Panc1 (cell line): ENCODE measurements at regions not wholly inside any gene's neighbourhood (a gene's known extent, or its start where the extent isn't known, plus 50 kb on each side); places are given as distances from the start of the nearest gene placed in this dataset.

Experiments
- ATAC-seq: fragments of 200-7000 bp; cut with Tn5 transposase; 2 replicates; pipeline ENCODE4 v1.9.1; 2020; ENCODE audit warnings: mild to moderate bottlenecking, moderate library complexity
- BruUV-seq: library from RNA; stranded (reverse); fragments of 400-500 nt; replicated peaks from 2 replicates; lab custom pipeline; 2021; lab: Mats Ljungman, UMichigan
- CTCF ChIA-PET: fragments of 300-600 bp; sonication (Branson Sonifier 250); formaldehyde crosslinking; loops from one replicate; lab custom pipeline; 2022; ENCODE audit warnings: antibody characterized with exemption; lab: Charles Lee
- POLR2A ChIA-PET: fragments of 300-600 bp; sonication (Branson Sonifier 250); formaldehyde crosslinking; loops from one replicate; lab custom pipeline; 2022; ENCODE audit warnings: antibody characterized with exemption; lab: Charles Lee
- DNase-seq: peaks from one replicate; pipeline ENCODE4 v3.0.0-alpha.2; 2010; ENCODE audit warnings: low read depth, low spot score
- H3K27ac ChIP-seq: 2 replicates; pipeline ENCODE4 v1.5.1; 2011; ENCODE audit warnings: mild to moderate bottlenecking, low read length, inconsistent platforms
- H3K27me3 ChIP-seq: fragments of 200-500 bp; sonication (Bioruptor generic); 2 replicates; pipeline ENCODE4 v1.6.0; 2014; ENCODE audit warnings: low read length, inconsistent platforms; ENCODE audit not compliant: control insufficient read depth, insufficient read depth
- H3K36me3 ChIP-seq: fragments of 200-500 bp; sonication (Bioruptor generic); 2 replicates; pipeline ENCODE4 v1.5.1; 2014; ENCODE audit warnings: inconsistent platforms, mild to moderate bottlenecking, low read length, moderate library complexity; ENCODE audit not compliant: control insufficient read depth, insufficient read depth
- H3K4me1 ChIP-seq: 2 replicates; pipeline ENCODE4 v1.5.1; 2011; ENCODE audit warnings: inconsistent platforms, mild to moderate bottlenecking, low read length, moderate library complexity; ENCODE audit not compliant: control insufficient read depth, insufficient read depth
- H3K4me3 ChIP-seq, 2 experiments: 2 replicates each; pipeline ENCODE4 v1.5.1; 2011 to 2012; ENCODE audit warnings: low read depth in 2 of 2, low read length in 2 of 2, mild to moderate bottlenecking in 2 of 2, inconsistent platforms in 1 of 2, moderate library complexity in 1 of 2
- H3K9me3 ChIP-seq: fragments of 200-500 bp; sonication (Bioruptor generic); 2 replicates; pipeline ENCODE4 v1.5.1; 2014; ENCODE audit warnings: low read depth, mild to moderate bottlenecking, inconsistent platforms, low read length, moderate library complexity; ENCODE audit not compliant: control insufficient read depth, insufficient read depth
- CTCF ChIP-seq: fragments of 450-650 bp; IDR thresholded peaks from 2 replicates; pipeline ENCODE4 v1.5.1; 2017; ENCODE audit warnings: mild to moderate bottlenecking
- POLR2AphosphoS5 ChIP-seq: IDR thresholded peaks from 2 replicates; pipeline ENCODE4 v1.6.1; 2012; ENCODE audit warnings: mild to moderate bottlenecking, low read depth, low read length, moderate library complexity
- REST ChIP-seq, 2 experiments: IDR thresholded peaks; 2 replicates each; pipeline ENCODE4 v1.6.1; 2011 to 2012; ENCODE audit warnings: low read depth in 2 of 2, control low read depth in 1 of 2, low read length in 1 of 2, mild to moderate bottlenecking in 1 of 2, moderate library complexity in 1 of 2; ENCODE audit not compliant: insufficient read depth in 1 of 2
- SIN3A ChIP-seq: IDR thresholded peaks from 2 replicates; pipeline ENCODE4 v1.6.1; 2012; ENCODE audit warnings: low read depth, mild to moderate bottlenecking, low read length, moderate library complexity, borderline replicate concordance; ENCODE audit not compliant: insufficient read depth
- TCF7L2 ChIP-seq: IDR thresholded peaks from 2 replicates; pipeline ENCODE4 v1.6.1; 2011; ENCODE audit warnings: mild to moderate bottlenecking, low read depth, low read length, inconsistent platforms
- in situ Hi-C: cut with HindIII; loops from 2 replicates; pipeline ENCODE4 v1.10.0; 2016; ENCODE audit warnings: low sequenced_read_pairs, low pct_unique_long_range_greater_than_20kb
- intact Hi-C: fragments of 100-400 bp; cut with micrococcal nuclease; formaldehyde crosslinking; loops from one replicate; pipeline ENCODE4 v1.10.0; 2022; ENCODE audit not compliant: unreplicated experiment

- ATAC-seq: no peak; the same call in 1 of the 2 replicates
- Histone ChIP-seq H3K4me1 (no peaks in the 10 kb centered on the region), H3K27me3 (no peaks in the 10 kb centered on the region; the same call in none of the 2 replicates), H3K27ac (no peak overlapping the region), H3K9me3 (no peaks in the 10 kb centered on the region), H3K4me3 (no peak overlapping the region), H3K36me3 (no peaks in the 10 kb centered on the region)
- POLR2A ChIA-PET: no interaction called here
- intact Hi-C loops: no loop called here
- no peak for DNase-seq
- TF ChIP-seq REST (IDR thresholded peaks at IDR 0.05; ENCODE audit: insufficient read depth in 1 of 2, low read depth in 2 of 2, low read length in 1 of 2) (no peak), SIN3A (no peak), TCF7L2 (no peak), POLR2AphosphoS5 (no peak), CTCF (no peak)
- CTCF ChIA-PET: no interaction called here
- in situ Hi-C loops: no loop called here
- no TSS peak for BruUV-seq
Observed at GRCh38 chr7:159207393-159207792, 62.7 kb upstream of the VIPR2 start.

GRCh38 chr7:159205833-159206232 is 61.2 kb upstream of the VIPR2 start:
- no peaks in the 10 kb centered on the region for H3K9me3 ChIP-seq
- no TSS peak for BruUV-seq
- ATAC-seq: no peak
- no peaks in the 10 kb centered on the region; the same call in none of the 2 replicates for H3K27me3 ChIP-seq
- POLR2A ChIA-PET: no interaction called here
- CTCF ChIA-PET: no interaction called here
- intact Hi-C loops: no loop called here
- H3K4me1 ChIP-seq: no peaks in the 10 kb centered on the region
- in situ Hi-C loops: no loop called here
- TF ChIP-seq POLR2AphosphoS5 (no peak), SIN3A (no peak), CTCF (no peak), TCF7L2 (no peak), REST (IDR thresholded peaks at IDR 0.05; ENCODE audit: insufficient read depth in 1 of 2, low read depth in 2 of 2, low read length in 1 of 2) (no peak)
- DNase-seq: no peak
- H3K4me3 ChIP-seq: no peak overlapping the region
- no peaks in the 10 kb centered on the region for H3K36me3 ChIP-seq
- no peak overlapping the region for H3K27ac ChIP-seq
